Liver (tissue), 3 donors: ENCODE measurements at regions not wholly inside any gene's neighbourhood (a gene's known extent, or its start where the extent isn't known, plus 50 kb on each side); places are given as distances from the start of the nearest gene placed in this dataset.

ENCODE experiments used
- ATF3 ChIP-seq: IDR thresholded peaks from 2 replicates; pipeline ENCODE4 v1.6.1; 2016; ENCODE audit warnings: antibody characterized with exemption
- CTCF ChIP-seq: fragments of 150-350 bp; IDR thresholded peaks from 2 replicates; pipeline ENCODE4 v1.5.1; 2017; ENCODE audit warnings: improper control_type of control experiment, low read depth, low read length; ENCODE audit not compliant: missing input control
- FOXA1 ChIP-seq: IDR thresholded peaks from 2 replicates; pipeline ENCODE4 v1.6.1; 2016; ENCODE audit warnings: antibody characterized with exemption
- GABPA ChIP-seq, 2 donors: IDR thresholded peaks in 1 of 2; conservative IDR thresholded peaks in 1 of 2; 2 replicates each; pipeline ENCODE4 v1.6.1; 2016; ENCODE audit warnings: antibody characterized with exemption in 2 of 2, mild to moderate bottlenecking in 1 of 2, moderate library complexity in 1 of 2
- HNF4A ChIP-seq, 2 donors: conservative IDR thresholded peaks; 2 replicates each; pipeline ENCODE4 v1.6.1; 2016; ENCODE audit warnings: antibody characterized with exemption in 2 of 2, mild to moderate bottlenecking in 2 of 2
- HNF4G ChIP-seq: IDR thresholded peaks from 2 replicates; pipeline ENCODE4 v1.6.1; 2016; ENCODE audit warnings: antibody characterized with exemption
- JUND ChIP-seq, 2 donors: IDR thresholded peaks; 2 replicates each; pipeline ENCODE4 v1.6.1; 2016; ENCODE audit warnings: antibody characterized with exemption in 2 of 2
- MAX ChIP-seq: IDR thresholded peaks from 2 replicates; pipeline ENCODE4 v1.6.1; 2016; ENCODE audit warnings: antibody characterized with exemption
- RAD21 ChIP-seq, 2 donors: IDR thresholded peaks; 2 replicates each; pipeline ENCODE4 v1.6.1; 2016; ENCODE audit warnings: antibody characterized with exemption in 2 of 2, mild to moderate bottlenecking in 2 of 2
- SP1 ChIP-seq: IDR thresholded peaks from 2 replicates; pipeline ENCODE4 v1.6.1; 2018; ENCODE audit warnings: antibody characterized with exemption, mild to moderate bottlenecking
- TAF1 ChIP-seq: conservative IDR thresholded peaks from 2 replicates; pipeline ENCODE4 v1.6.1; 2016; ENCODE audit warnings: antibody characterized with exemption, mild to moderate bottlenecking
- donor health status: healthy.
- donor health status: healthy.

- TF ChIP-seq RAD21 (IDR thresholded peaks at IDR 0.05) (no peak), CTCF (no peak), TAF1 (no peak), JUND (IDR thresholded peaks at IDR 0.05) (no peak), MAX (no peak), GABPA (IDR thresholded peaks at IDR 0.05 in 1 of 2, conservative IDR thresholded peaks at IDR 0.05 in 1 of 2) (no peak), HNF4G (no peak), ATF3 (no peak), HNF4A (conservative IDR thresholded peaks at IDR 0.05) (no peak), FOXA1 (no peak), SP1 (no peak)
Measured at GRCh38 chr4:71171592-71171991, 167.2 kb upstream of the SLC4A4 start.
